ENCODE measurements at regions not wholly inside any gene's neighbourhood (a gene's known extent, or its start where the extent isn't known, plus 50 kb on each side); places are given as distances from the start of the nearest gene placed in this dataset.

DNA sequence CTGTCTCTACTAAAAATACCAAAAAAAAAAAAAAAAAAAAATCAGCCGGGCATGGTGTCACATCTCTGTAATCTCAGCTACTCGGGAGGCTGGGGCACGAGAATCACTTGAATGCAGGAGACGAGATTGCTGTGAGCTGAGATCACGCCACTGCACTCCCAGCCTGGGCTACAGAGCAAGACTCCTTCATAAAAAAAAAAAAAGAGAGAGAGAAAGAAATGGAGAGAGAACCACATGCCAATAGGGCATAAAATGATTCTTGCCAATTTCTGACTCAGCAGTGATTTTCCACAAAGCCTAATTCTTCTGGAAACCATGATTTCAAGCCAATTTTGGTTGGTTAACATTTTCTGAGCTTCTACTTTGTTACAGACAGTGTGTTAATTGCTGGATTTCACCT is 250.4 kb upstream of the SEL1L start:
- DNase-seq (no peak), ATAC-seq (ENCODE audit: poor library complexity) (no peak)
- H3K4me3 ChIP-seq (ENCODE audit: low read length), result no peak overlapping the region
- no peaks in the 10 kb centered on the region for H3K27me3 ChIP-seq (ENCODE audit: control insufficient read depth in 1 of 2, insufficient read depth in 2 of 2, low read length in 2 of 2)
- H3K4me3 Mint-ChIP-seq, result no peak overlapping the region
- intact Hi-C loops (cut with DNase I, micrococcal nuclease), result no loop called here
- TF ChIP-seq, protein P1, sequence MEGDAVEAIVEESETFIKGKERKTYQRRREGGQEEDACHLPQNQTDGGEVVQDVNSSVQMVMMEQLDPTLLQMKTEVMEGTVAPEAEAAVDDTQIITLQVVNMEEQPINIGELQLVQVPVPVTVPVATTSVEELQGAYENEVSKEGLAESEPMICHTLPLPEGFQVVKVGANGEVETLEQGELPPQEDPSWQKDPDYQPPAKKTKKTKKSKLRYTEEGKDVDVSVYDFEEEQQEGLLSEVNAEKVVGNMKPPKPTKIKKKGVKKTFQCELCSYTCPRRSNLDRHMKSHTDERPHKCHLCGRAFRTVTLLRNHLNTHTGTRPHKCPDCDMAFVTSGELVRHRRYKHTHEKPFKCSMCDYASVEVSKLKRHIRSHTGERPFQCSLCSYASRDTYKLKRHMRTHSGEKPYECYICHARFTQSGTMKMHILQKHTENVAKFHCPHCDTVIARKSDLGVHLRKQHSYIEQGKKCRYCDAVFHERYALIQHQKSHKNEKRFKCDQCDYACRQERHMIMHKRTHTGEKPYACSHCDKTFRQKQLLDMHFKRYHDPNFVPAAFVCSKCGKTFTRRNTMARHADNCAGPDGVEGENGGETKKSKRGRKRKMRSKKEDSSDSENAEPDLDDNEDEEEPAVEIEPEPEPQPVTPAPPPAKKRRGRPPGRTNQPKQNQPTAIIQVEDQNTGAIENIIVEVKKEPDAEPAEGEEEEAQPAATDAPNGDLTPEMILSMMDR (IDR thresholded peaks at IDR 0.05), result no peak
- H3K27ac Mint-ChIP-seq, result no peak overlapping the region
- POLR2A ChIA-PET, result no interaction called here
- CTCF ChIA-PET, result no interaction called here
- H3K27me3 Mint-ChIP-seq, result no peaks in the 10 kb centered on the region
- no peaks in the 10 kb centered on the region for H3K4me1 Mint-ChIP-seq (ENCODE audit: low read depth)
- no peaks in the 10 kb centered on the region for H3K36me3 Mint-ChIP-seq (ENCODE audit: low read depth)
- H3K9me3 ChIP-seq (ENCODE audit: control insufficient read depth in 1 of 2, insufficient read depth in 1 of 2, low read length in 2 of 2), result peaks cover 0 to 6% of the 10 kb centered on the region in 2 experiments
- no peaks in the 10 kb centered on the region for H3K36me3 ChIP-seq (ENCODE audit: insufficient read depth, low read length)
- no peaks in the 10 kb centered on the region for H3K4me1 ChIP-seq (ENCODE audit: insufficient read depth, low read length)
- peaks cover 10% of the 10 kb centered on the region for H3K9me3 Mint-ChIP-seq
- H3K27ac ChIP-seq (ENCODE audit: low read depth in 1 of 2, low read length in 2 of 2), result no peak overlapping the region

DNA sequence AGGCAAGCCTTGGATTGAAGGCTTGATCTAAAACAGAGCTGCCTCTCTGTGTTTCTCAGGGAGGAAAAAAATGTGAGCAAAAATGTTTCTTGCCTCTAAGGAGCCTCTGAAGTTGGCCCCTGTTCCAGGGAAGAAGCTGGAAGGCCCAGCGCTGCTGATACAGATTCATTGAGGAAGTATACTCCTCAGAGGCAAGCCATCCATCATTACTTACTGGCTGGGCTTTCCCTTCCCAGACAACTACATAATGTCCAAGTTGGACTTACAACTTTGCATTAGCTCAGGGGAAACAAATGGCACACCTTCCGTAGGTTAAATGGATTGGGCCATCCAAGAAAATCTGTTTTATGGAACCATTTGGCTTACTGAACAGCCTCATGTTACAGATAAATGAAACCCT is 263.7 kb upstream of the SEL1L start:
- intact Hi-C loops (cut with DNase I, micrococcal nuclease), result no loop called here

DNA sequence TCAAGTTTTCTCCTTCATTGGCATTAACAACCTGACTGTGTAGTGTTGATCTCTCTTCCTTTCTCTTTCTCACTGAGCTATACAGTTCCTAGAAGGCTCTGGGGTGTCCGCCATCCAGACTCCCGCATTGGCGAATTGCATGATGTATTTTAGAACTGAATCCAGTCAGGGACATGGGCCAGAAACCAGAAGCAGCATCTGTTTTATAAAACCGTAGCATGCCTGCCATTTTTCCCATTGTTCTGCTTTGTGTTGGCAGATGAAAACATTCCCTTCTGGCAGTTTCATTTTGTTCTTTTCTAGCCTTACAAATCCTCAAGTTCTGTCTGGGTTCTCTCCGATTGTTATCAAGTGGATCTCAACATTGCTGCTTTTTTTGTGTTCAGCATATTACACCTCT is 268.3 kb upstream of the SEL1L start:
- Mint-ChIP-seq H3K27ac (no peak overlapping the region), H3K9me3 (peaks cover 3% of the 10 kb centered on the region), H3K36me3 (ENCODE audit: low read depth) (no peaks in the 10 kb centered on the region), H3K27me3 (no peaks in the 10 kb centered on the region), H3K4me1 (ENCODE audit: low read depth) (no peaks in the 10 kb centered on the region), H3K4me3 (no peak overlapping the region)
- Histone ChIP-seq H3K27ac (ENCODE audit: low read depth in 1 of 2, low read length in 2 of 2) (no peak overlapping the region), H3K36me3 (ENCODE audit: insufficient read depth, low read length) (no peaks in the 10 kb centered on the region), H3K4me3 (ENCODE audit: low read length) (no peak overlapping the region), H3K27me3 (ENCODE audit: control insufficient read depth in 1 of 2, insufficient read depth in 2 of 2, low read length in 2 of 2) (no peaks in the 10 kb centered on the region), H3K4me1 (ENCODE audit: insufficient read depth, low read length) (no peaks in the 10 kb centered on the region), H3K9me3 (ENCODE audit: control insufficient read depth in 1 of 2, insufficient read depth in 1 of 2, low read length in 2 of 2) (no peaks in the 10 kb centered on the region)
- ChIA-PET CTCF (no interaction called here), POLR2A (no interaction called here)
- ATAC-seq (ENCODE audit: poor library complexity) (no peak), DNase-seq (no peak)
- intact Hi-C loops (cut with DNase I, micrococcal nuclease), result no loop called here
- TF ChIP-seq, protein P1 (IDR thresholded peaks at IDR 0.05), result no peak

More for the DNA sequence above, 263.7 kb upstream of the SEL1L start:
- TF ChIP-seq, protein P1 (IDR thresholded peaks at IDR 0.05), result no peak
- no peak for DNase-seq
- Mint-ChIP-seq H3K9me3 (peaks cover 7% of the 10 kb centered on the region), H3K36me3 (ENCODE audit: low read depth) (no peaks in the 10 kb centered on the region), H3K27me3 (no peaks in the 10 kb centered on the region), H3K4me1 (ENCODE audit: low read depth) (no peaks in the 10 kb centered on the region), H3K27ac (no peak overlapping the region), H3K4me3 (no peak overlapping the region)
- no peaks in the 10 kb centered on the region for H3K4me1 ChIP-seq (ENCODE audit: insufficient read depth, low read length)
- no peaks in the 10 kb centered on the region for H3K9me3 ChIP-seq (ENCODE audit: control insufficient read depth in 1 of 2, insufficient read depth in 1 of 2, low read length in 2 of 2)
- no peak overlapping the region for H3K4me3 ChIP-seq (ENCODE audit: low read length)
- no peak for ATAC-seq (ENCODE audit: poor library complexity)
- no peaks in the 10 kb centered on the region for H3K36me3 ChIP-seq (ENCODE audit: insufficient read depth, low read length)
- CTCF ChIA-PET, result no interaction called here
- no peak overlapping the region for H3K27ac ChIP-seq (ENCODE audit: low read depth in 1 of 2, low read length in 2 of 2)
- no peaks in the 10 kb centered on the region for H3K27me3 ChIP-seq (ENCODE audit: control insufficient read depth in 1 of 2, insufficient read depth in 2 of 2, low read length in 2 of 2)
- POLR2A ChIA-PET, result no interaction called here

All from CD4-positive, alpha-beta T cell (primary cell).